GM21529 (cell line): ENCODE measurements at regions not wholly inside any gene's neighbourhood (a gene's known extent, or its start where the extent isn't known, plus 50 kb on each side); places are given as distances from the start of the nearest gene placed in this dataset.

Experiments used
- ATAC-seq: cut with Tn5 transposase; IDR thresholded peaks from one replicate; pipeline ENCODE4 v1.9.1; 2021; ENCODE audit not compliant: unreplicated experiment

GRCh38 chr3:25035526-25035925 lies 392.5 kb upstream of the RARB start:
- no peak for ATAC-seq

DNA sequence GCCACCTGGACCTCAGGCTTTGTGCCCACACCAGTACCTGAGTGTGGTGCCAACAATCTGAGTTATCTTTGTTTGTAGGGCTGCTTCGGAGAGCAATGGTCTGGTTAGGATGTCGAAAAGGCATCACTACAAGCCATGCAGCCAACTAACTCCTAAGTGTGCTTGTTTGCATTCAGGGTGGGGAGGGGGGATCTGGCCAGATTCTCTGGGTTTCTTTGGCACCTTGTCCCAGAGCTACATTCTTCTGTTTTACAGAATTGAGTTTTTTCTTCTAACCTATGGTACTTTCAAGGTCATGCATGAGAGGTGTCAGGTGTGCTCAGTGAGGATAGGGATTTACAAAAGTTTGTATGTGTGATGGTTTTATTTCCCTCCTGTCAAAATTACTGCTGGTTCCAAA lies 391.4 kb upstream of the RARB start:
- no peak for ATAC-seq

GRCh38 chr3:25037049-25037547 lies 391.0 kb upstream of the RARB start:
- ATAC-seq: no peak

DNA sequence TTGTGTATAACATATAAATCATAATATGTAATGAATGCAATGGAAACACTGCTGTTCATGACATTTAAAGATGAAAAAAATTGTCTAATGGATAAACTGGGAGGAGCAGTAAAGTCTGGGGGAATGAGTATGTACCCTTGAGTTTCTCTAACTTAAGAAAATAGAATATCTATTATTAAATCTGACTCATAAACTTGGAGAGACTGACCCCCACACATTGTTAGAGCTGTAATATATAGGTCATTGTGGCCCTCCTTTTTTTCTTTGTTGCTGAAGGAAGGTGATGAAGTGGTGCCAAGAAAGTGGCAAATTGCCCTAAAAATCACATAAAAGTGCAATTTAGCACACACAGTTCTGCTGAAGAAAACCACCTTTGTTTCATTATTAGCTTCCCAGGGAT lies 389.8 kb upstream of the RARB start:
- no peak for ATAC-seq

- no peak for ATAC-seq
These were observed 389.1 kb upstream of the RARB start for GRCh38 chr3:25038922-25039321.

GRCh38 chr3:25040748-25041147 lies 387.3 kb upstream of the RARB start:
- no peak for ATAC-seq

- ATAC-seq: no peak
These were observed 386.0 kb upstream of the RARB start for GRCh38 chr3:25041871-25042584.

- no peak for ATAC-seq
These were observed 384.9 kb upstream of the RARB start for GRCh38 chr3:25043177-25043576.

DNA sequence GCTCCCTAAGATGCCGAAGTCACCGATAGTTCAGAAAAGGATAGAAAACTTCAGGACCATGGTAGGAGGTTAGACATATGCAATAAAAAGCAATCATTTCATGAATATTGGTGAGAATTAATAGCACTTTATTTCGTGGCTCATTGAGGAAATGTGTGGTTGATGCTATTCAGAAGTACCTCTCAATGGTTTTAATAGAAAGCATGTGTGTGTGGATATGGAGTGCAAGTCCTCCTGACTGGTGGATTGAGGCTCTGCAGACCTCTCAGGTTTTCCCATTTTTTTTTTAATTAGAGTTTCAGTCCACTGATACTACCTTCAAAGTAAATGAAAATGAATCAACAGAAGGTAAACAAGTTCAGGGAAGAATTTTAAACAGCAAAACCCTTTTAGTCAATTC lies 384.3 kb upstream of the RARB start:
- ATAC-seq: no peak

- ATAC-seq: no peak
These were observed 383.0 kb upstream of the RARB start for GRCh38 chr3:25044762-25045710.

DNA sequence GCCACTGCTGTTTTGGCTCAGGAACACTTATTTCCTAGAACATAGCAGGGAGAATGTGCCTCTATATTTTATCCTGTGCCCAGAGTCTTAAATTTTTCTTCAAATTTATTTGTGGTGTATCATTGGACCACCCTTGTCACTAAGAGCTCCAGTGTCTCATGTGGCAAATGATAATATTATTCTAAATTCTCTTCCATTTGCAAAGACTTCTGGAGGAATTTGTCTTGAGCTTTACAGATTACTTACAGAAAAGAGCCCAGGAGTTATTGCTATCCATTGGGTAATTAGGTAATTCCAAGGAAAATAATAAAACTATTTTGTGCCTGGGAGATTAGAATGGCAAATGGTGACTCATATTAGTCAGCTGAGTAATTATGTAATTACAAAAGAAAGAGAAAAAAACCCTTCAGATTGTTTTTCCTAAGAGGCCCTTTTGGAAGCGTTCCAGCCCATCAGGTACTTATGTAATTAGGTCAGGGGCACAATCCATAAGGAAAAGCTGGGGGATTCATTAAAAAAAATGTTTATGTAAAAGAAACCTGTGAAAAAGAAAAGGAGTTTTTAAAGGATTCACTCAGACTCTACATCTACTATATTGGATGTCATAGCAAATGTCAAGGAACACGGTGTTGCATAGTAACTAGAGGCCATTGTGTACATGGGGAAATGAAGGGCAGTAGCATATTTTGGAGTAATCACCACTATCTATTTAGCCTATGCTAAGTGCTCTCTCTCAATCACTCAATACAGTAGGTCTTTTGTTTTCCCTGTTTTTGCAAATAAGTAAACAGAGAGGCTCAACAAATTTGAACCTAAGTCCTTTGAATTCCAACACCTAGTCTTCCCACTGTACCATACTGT lies 380.9 kb upstream of the RARB start:
- ATAC-seq: no peak

GRCh38 chr3:25049304-25049703 lies 378.8 kb upstream of the RARB start:
- ATAC-seq: no peak

GRCh38 chr3:25053360-25053759 lies 374.7 kb upstream of the RARB start:
- ATAC-seq: no peak

DNA sequence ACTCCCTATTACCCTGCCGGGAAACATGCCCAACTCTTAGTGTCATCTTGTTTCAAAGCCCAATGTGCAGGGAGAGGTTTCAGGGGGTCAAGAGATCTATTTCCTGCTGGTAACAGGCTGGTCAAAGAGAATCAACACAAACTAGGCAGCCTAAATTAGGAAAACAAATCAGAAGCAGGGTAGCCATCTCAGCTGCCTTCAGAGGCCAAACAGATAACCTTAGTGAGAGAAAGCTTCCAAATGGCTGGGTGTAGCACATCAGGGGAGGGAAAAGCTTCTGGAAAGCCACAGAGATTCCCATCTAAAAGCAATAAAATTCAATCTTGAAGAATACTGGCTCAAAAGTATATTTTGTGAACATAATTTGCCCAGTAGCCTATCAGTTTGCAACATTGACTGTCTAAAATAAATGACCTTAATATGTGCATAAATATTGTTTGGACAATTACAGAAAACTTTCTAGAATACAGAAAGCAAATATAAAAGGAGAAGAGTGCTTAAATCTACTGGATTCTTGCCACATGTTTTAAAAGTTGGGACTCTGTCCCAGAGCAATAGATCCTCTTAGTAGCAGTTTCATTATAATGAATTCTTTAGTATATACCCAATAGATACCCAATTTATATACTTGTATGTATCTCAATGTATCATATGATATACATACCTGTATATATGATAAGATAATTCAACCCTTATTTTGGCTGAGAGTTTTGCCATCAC lies 371.9 kb upstream of the RARB start:
- ATAC-seq: no peak

DNA sequence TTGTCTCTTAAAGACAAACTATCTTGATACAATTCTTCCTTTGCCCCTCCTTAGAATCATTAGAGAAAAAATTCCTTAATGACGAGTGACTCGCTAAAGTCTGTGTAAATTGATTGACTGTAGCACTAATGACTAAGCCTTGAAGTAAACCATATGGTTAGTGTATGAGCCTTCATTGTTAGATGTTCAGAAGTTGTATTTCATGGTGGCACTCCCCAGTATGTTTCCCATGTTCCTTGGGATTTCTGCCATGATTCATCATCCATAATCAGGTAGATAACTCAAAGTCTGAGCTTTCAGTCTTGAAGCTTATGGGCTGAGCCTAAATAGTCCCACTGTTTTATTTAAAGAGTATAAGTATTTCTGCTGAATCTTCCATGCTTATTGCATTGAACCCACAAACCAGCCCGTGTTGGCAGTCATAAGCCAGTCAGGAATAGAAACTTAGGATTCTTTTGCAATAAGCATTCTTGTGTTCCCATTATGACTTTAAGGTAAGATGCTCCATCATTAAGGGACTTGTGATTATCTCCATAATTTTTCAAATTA lies 371.2 kb upstream of the RARB start:
- ATAC-seq: no peak

DNA sequence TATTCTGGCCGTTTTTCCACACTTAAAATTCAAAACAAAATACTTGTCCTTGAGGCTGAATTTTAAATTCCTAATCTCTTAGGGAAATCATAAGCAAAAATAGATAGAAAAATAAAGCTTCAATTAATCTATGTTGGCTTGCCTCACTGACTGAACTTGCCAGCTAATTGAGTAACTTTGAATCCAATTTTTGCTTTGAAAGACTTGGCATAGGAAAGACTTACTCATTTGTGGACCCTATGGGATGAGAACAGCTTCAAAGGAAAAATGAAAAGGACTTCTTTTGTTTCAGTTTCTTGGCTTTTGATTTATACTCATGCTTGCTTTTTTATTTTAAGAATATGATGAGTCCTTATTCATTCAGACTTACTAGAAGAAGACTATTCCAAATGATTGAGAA lies 370.7 kb upstream of the RARB start:
- no peak for ATAC-seq

- ATAC-seq: no peak
These were observed 363.4 kb upstream of the RARB start for GRCh38 chr3:25064681-25065080.

DNA sequence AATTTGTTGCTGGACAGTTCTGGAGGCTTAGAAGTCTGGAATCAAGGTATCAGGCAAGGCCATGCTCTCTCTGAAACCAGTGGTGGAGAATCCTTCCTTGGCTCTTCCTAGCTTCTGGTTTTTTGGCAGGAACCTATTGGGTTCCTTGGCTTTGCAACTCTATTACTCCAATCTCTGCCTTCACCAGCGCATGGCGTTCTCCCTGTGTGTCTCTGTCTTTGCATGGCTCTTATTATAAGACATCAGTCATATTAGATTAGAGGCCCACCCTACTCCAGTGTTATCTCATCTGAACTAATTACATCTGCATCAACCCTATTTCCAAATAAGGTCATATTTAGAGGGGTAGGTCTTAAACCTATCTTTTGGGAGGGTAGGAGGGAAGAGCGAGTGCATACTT lies 358.1 kb upstream of the RARB start:
- ATAC-seq: no peak

DNA sequence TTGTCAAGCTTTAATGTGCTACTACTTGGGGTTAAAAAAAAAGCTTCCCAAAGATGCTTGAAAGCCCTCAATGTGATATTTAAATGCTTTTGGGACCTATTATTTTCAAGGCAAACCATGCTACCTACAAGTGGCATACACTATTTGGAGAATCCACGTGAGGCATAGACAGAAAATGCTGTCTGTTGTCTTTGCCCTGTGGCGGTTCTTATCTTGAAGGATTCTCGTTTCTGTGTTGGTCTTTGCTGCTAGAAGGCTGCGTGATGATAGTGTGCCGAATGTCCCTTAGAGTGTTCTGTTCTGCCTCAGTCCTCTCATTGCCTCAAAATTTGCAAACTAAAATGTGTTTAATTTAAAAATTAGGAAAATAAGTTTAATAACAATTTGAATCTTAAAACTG lies 356.2 kb upstream of the RARB start:
- ATAC-seq: no peak

DNA sequence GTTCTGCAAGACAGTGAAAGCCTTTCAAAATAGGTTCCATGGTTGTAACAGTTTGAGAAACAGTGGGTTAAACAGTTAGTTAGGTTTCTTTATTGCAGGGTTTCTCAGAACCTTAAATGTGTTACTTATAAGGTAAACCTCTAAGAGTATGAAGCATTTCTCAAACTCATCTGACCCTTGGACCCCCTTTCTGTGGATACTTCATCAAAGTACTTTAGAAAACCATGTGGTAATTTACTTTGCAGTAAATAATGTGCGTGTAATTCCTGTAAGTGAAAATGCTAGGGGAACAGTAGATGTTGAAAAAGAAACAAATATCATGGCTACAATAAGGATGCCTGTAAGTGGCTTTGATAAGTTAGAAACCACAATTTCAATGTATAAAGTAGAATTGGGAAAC lies 354.6 kb upstream of the RARB start:
- ATAC-seq: no peak
